ENCODE measurements at regions not wholly inside any gene's neighbourhood (a gene's known extent, or its start where the extent isn't known, plus 50 kb on each side); places are given as distances from the start of the nearest gene placed in this dataset.

- no peak for TF ChIP-seq POLR2A (IDR thresholded peaks at IDR 0.05; ENCODE audit: low read length)
- no peak for TF ChIP-seq GATA1 (IDR thresholded peaks at IDR 0.05; ENCODE audit: low read depth, low read length)
These were observed 182.8 kb upstream of the SOX11 start for GRCh38 chr2:5509362-5509761.
